H1 (cell line): ENCODE measurements at regions not wholly inside any gene's neighbourhood (a gene's known extent, or its start where the extent isn't known, plus 50 kb on each side); places are given as distances from the start of the nearest gene placed in this dataset.

ENCODE experiments used
- CTCF ChIA-PET: fragments of 300-600 bp; sonication (Branson Sonifier 250); formaldehyde crosslinking; loops from one replicate; lab custom pipeline; 2021; ENCODE audit not compliant: partially characterized antibody; lab: Charles Lee
- POLR2A ChIA-PET: fragments of 300-600 bp; sonication (Branson Sonifier 250); formaldehyde crosslinking; loops from one replicate; lab custom pipeline; 2021; ENCODE audit warnings: inconsistent platforms; ENCODE audit not compliant: partially characterized antibody; lab: Charles Lee
- DNase-seq, 2 experiments: peaks; one replicate each; pipeline versions ENCODE4 v3.0.0 to v3.0.0-alpha.2; 2010 to 2022; ENCODE audit warnings: low spot score in 2 of 2, low read depth in 1 of 2, mixed read lengths in 1 of 2
- FAIRE-seq: peaks from 2 replicates; lab custom pipeline; 2011; peaks lifted over from hg19 to GRCh38; lab: Jason Lieb, UNC
- H2AFZ ChIP-seq: 2 replicates; pipeline ENCODE4 v1.8.1; 2012; ENCODE audit warnings: low read length, inconsistent platforms
- H2AK5ac ChIP-seq: 2 replicates; pipeline ENCODE4 v1.6.1; 2013; ENCODE audit warnings: low read depth, low read length
- H2BK120ac ChIP-seq: replicated peaks from 2 replicates; pipeline ENCODE3; 2013; ENCODE audit warnings: low read depth, low read length, inconsistent platforms
- H2BK12ac ChIP-seq: 2 replicates; pipeline ENCODE4 v1.6.1; 2013; ENCODE audit warnings: low read depth, low read length
- H2BK15ac ChIP-seq: 2 replicates; pipeline ENCODE4 v1.6.1; 2013; ENCODE audit warnings: low read length
- H2BK20ac ChIP-seq: 2 replicates; pipeline ENCODE4 v1.6.1; 2013; ENCODE audit warnings: low read length
- H2BK5ac ChIP-seq: 2 replicates; pipeline ENCODE4 v1.6.1; 2013; ENCODE audit warnings: low read depth, low read length
- H3K14ac ChIP-seq: 2 replicates; pipeline ENCODE4 v1.6.1; 2013; ENCODE audit warnings: inconsistent platforms; ENCODE audit not compliant: insufficient read length
- H3K18ac ChIP-seq: 2 replicates; pipeline ENCODE4 v1.6.1; 2013; ENCODE audit warnings: low read length; ENCODE audit errors: extremely low read depth
- H3K23ac ChIP-seq: 2 replicates; pipeline ENCODE4 v1.6.1; 2013; ENCODE audit warnings: inconsistent platforms; ENCODE audit not compliant: insufficient read length
- H3K23me2 ChIP-seq: 2 replicates; pipeline ENCODE4 v1.6.1; 2013; ENCODE audit warnings: low read depth, low read length
- H3K27ac ChIP-seq: 2 replicates; pipeline ENCODE4 v1.6.1; 2011; ENCODE audit warnings: low read depth, low read length, inconsistent platforms
- H3K27me3 ChIP-seq, 4 experiments: replicated peaks in 1 of 4; 1 replicate in 1 of 4; 2 replicates in 3 of 4; pipeline versions ENCODE4 v1.6.1 to v1.8.1; 2011 to 2013; ENCODE audit warnings: low read length in 3 of 4, mild to moderate bottlenecking in 3 of 4, inconsistent platforms in 2 of 4, mixed read lengths in 2 of 4, moderate library complexity in 1 of 4; ENCODE audit not compliant: control insufficient read depth in 3 of 4, insufficient read depth in 3 of 4; ENCODE audit errors: extremely low read depth in 1 of 4
- H3K36me3 ChIP-seq, 4 experiments: 2 replicates each; pipeline versions ENCODE4 v1.6.1 to v1.8.1; 2011 to 2013; ENCODE audit warnings: mild to moderate bottlenecking in 4 of 4, low read length in 3 of 4, moderate library complexity in 2 of 4, control low read depth in 1 of 4, inconsistent platforms in 1 of 4; ENCODE audit not compliant: insufficient read depth in 4 of 4, control insufficient read depth in 2 of 4
- H3K4ac ChIP-seq: replicated peaks from 2 replicates; pipeline ENCODE3; 2013; ENCODE audit warnings: low read length, low read depth, mixed read lengths, inconsistent platforms; ENCODE audit not compliant: insufficient read length
- H3K4me1 ChIP-seq, 4 experiments: replicated peaks in 1 of 4; 1 replicate in 1 of 4; 2 replicates in 3 of 4; pipeline versions ENCODE4 v1.6.1 to v1.8.1; 2011 to 2013; ENCODE audit warnings: low read length in 3 of 4, inconsistent platforms in 2 of 4, mixed read lengths in 1 of 4; ENCODE audit not compliant: insufficient read depth in 4 of 4, control insufficient read depth in 3 of 4
- H3K4me2 ChIP-seq, 2 experiments: 2 replicates each; pipeline versions ENCODE4 v1.6.1 to v1.8.1; 2011 to 2013; ENCODE audit warnings: low read depth in 2 of 2, low read length in 2 of 2, control low read depth in 1 of 2, inconsistent platforms in 1 of 2, mild to moderate bottlenecking in 1 of 2; ENCODE audit not compliant: insufficient read depth in 1 of 2
- H3K4me3 ChIP-seq, 4 experiments: fragments of 200-600, 300-600 bp in 1 of 4; sonication (generic), shearing (Covaris generic), sonication (Bioruptor Twin) in 1 of 4; 2 replicates each; pipeline versions ENCODE4 v1.5.1 to v1.8.1; 2011 to 2016; ENCODE audit warnings: low read length in 4 of 4, low read depth in 3 of 4, control low read depth in 2 of 4, inconsistent platforms in 2 of 4, mild to moderate bottlenecking in 2 of 4, mixed read lengths in 1 of 4, moderate library complexity in 1 of 4; ENCODE audit not compliant: insufficient read depth in 2 of 4; ENCODE audit errors: extremely low read depth in 1 of 4
- H3K56ac ChIP-seq: replicated peaks from 2 replicates; pipeline ENCODE3; 2013; ENCODE audit warnings: low read depth, mild to moderate bottlenecking, mixed read lengths, low read length, inconsistent platforms; ENCODE audit not compliant: insufficient read length
- H3K79me1 ChIP-seq: 2 replicates; pipeline ENCODE4 v1.6.1; 2013; ENCODE audit warnings: low read depth, low read length, control low read depth
- H3K79me2 ChIP-seq, 2 experiments: 2 replicates each; pipeline versions ENCODE4 v1.6.1 to v1.8.1; 2012 to 2013; ENCODE audit warnings: low read length in 2 of 2, mild to moderate bottlenecking in 2 of 2, inconsistent platforms in 1 of 2; ENCODE audit not compliant: insufficient read depth in 2 of 2, control insufficient read depth in 1 of 2
- H3K9ac ChIP-seq, 4 experiments: replicated peaks in 1 of 4; 1 replicate in 1 of 4; 2 replicates in 3 of 4; pipeline versions ENCODE4 v1.6.1 to v1.8.1; 2011 to 2013; ENCODE audit warnings: low read depth in 3 of 4, low read length in 3 of 4, control low read depth in 2 of 4, mild to moderate bottlenecking in 2 of 4, moderate library complexity in 2 of 4, inconsistent platforms in 1 of 4; ENCODE audit errors: extremely low read depth in 1 of 4
- H3K9me3 ChIP-seq, 2 experiments: 2 replicates each; pipeline versions ENCODE4 v1.6.1 to v1.8.1; 2012 to 2013; ENCODE audit warnings: mild to moderate bottlenecking in 2 of 2, moderate library complexity in 2 of 2, control low read depth in 1 of 2, inconsistent platforms in 1 of 2, low read depth in 1 of 2, low read length in 1 of 2, mixed read lengths in 1 of 2; ENCODE audit not compliant: insufficient read depth in 2 of 2
- H4K20me1 ChIP-seq, 2 experiments: replicated peaks in 1 of 2; 2 replicates each; pipeline versions ENCODE3 to v1.8.1; 2011 to 2013; ENCODE audit warnings: inconsistent platforms in 2 of 2, low read length in 2 of 2, mild to moderate bottlenecking in 1 of 2; ENCODE audit not compliant: insufficient read depth in 2 of 2, control insufficient read depth in 1 of 2
- H4K5ac ChIP-seq: 2 replicates; pipeline ENCODE4 v1.6.1; 2013; ENCODE audit warnings: low read length, low read depth, mixed read lengths, inconsistent platforms; ENCODE audit not compliant: insufficient read length
- H4K8ac ChIP-seq: 2 replicates; pipeline ENCODE4 v1.8.0; 2013; ENCODE audit warnings: mild to moderate bottlenecking, moderate library complexity, low read length, inconsistent platforms; ENCODE audit not compliant: insufficient read depth; ENCODE audit errors: extremely low read depth
- H4K91ac ChIP-seq: replicated peaks from 2 replicates; pipeline ENCODE3; 2013; ENCODE audit warnings: low read length, mixed read lengths, inconsistent platforms; ENCODE audit not compliant: insufficient read length
- BRCA1 ChIP-seq: IDR thresholded peaks from 2 replicates; pipeline ENCODE4 v1.6.1; 2012; ENCODE audit warnings: low read depth, low read length, improper control_type of control experiment
- HDAC2 ChIP-seq, 2 experiments: fragments of 300-600 bp in 1 of 2; sonication (generic) in 1 of 2; IDR thresholded peaks; 2 replicates each; pipeline ENCODE4 v1.6.1; 2011 to 2012; ENCODE audit warnings: low read depth in 2 of 2, low read length in 2 of 2, mild to moderate bottlenecking in 2 of 2, moderate library complexity in 2 of 2, borderline replicate concordance in 1 of 2, inconsistent platforms in 1 of 2
- KDM1A ChIP-seq: fragments of 200-600, 300-600 bp; sonication (generic); IDR thresholded peaks from 2 replicates; pipeline ENCODE4 v1.7.1; 2016; ENCODE audit warnings: mild to moderate bottlenecking, low read length, borderline replicate concordance
- KDM4A ChIP-seq: IDR thresholded peaks from one replicate; pipeline ENCODE4 v1.7.1; 2012; ENCODE audit warnings: low read depth, mild to moderate bottlenecking, moderate library complexity, low read length, inconsistent platforms; ENCODE audit not compliant: severe bottlenecking
- KDM5A ChIP-seq: fragments of 200-600 bp; IDR thresholded peaks from 2 replicates; pipeline ENCODE4 v1.7.1; 2012; ENCODE audit warnings: mild to moderate bottlenecking, low read length, inconsistent platforms, mixed read lengths
- MAFK ChIP-seq: IDR thresholded peaks from 2 replicates; pipeline ENCODE4 v1.6.1; 2012; ENCODE audit warnings: low read depth, mild to moderate bottlenecking, improper control_type of control experiment, low read length
- RBBP5 ChIP-seq: IDR thresholded peaks from 2 replicates; pipeline ENCODE4 v1.7.1; 2012; ENCODE audit warnings: low read depth, mild to moderate bottlenecking, inconsistent platforms, low read length, moderate library complexity, borderline replicate concordance
- RXRA ChIP-seq: IDR thresholded peaks from 2 replicates; pipeline ENCODE4 v1.6.1; 2011; ENCODE audit warnings: low read depth, mild to moderate bottlenecking, low read length, moderate library complexity; ENCODE audit not compliant: insufficient read depth
- SIN3A ChIP-seq, 2 experiments: IDR thresholded peaks in 1 of 2; conservative IDR thresholded peaks in 1 of 2; 2 replicates each; pipeline ENCODE4 v1.6.1; 2011 to 2012; ENCODE audit warnings: low read length in 2 of 2, improper control_type of control experiment in 1 of 2, low read depth in 1 of 2, mild to moderate bottlenecking in 1 of 2
- TAF7 ChIP-seq: optimal IDR thresholded peaks from 2 replicates; pipeline ENCODE3; 2011; ENCODE audit warnings: low read depth, mild to moderate bottlenecking, inconsistent platforms, low read length, moderate library complexity, borderline replicate concordance
- TBP ChIP-seq: IDR thresholded peaks from 2 replicates; pipeline ENCODE4 v1.6.1; 2011; ENCODE audit warnings: low read depth, low read length, improper control_type of control experiment
- TEAD4 ChIP-seq: IDR thresholded peaks from 2 replicates; pipeline ENCODE4 v1.6.1; 2012; ENCODE audit warnings: low read depth, low read length, inconsistent platforms, mixed read lengths
- ZNF274 ChIP-seq: IDR thresholded peaks from 2 replicates; pipeline ENCODE4 v1.7.0; 2012; ENCODE audit warnings: low read length, borderline replicate concordance; ENCODE audit errors: extremely low read depth
- WGBS, 2 experiments: shearing (Covaris generic) in 1 of 2; methylation state at CpG; one replicate each; pipeline versions ENCODE4 v1.1.6 to v1.1.7; 2013 to 2015; ENCODE audit warnings: low lambda C conversion rate in 2 of 2, mixed read lengths in 2 of 2, inconsistent platforms in 1 of 2, low coverage in 1 of 2, missing lambda C conversion rate in 1 of 2; ENCODE audit not compliant: insufficient replicate concordance in 2 of 2, insufficient coverage in 1 of 2, insufficient read length in 1 of 2; ENCODE audit errors: extremely low coverage in 1 of 2, missing lambda C conversion rate in 1 of 2; 5-methylcytosine and 5-hydroxymethylcytosine counted together
- TF ChIP-seq, protein P1 (sequence below): IDR thresholded peaks from 2 replicates; pipeline ENCODE4 v1.6.1; 2012; ENCODE audit warnings: inconsistent platforms

DNA sequence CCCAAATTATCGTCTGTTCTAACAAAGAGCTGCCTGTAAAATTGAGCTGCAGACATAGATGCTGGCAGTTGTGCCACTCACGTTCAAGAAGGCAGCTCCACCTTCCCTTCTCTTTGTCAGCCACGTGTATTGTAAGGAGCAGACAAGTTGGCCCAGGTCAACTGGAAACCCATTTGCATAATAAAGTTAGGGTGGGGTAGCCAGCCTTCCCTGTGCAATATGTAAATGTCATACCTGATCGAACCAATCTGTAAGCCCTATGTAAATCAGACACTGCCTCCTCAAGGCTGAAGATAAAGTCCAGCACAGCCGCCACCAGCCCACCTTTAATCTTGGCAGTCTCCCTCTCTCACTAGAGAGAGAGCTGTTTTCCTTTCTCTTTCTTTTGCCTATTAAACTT is 117.2 kb downstream of the TMEM144 start:
- no peak overlapping the region for H4K5ac ChIP-seq
- TF ChIP-seq RXRA, result no peak
- no peak for TF ChIP-seq TBP
- no peak for TF ChIP-seq SIN3A (conservative IDR thresholded peaks at IDR 0.05 in 1 of 2, IDR thresholded peaks at IDR 0.05 in 1 of 2; ENCODE audit: low read depth in 1 of 2, low read length in 2 of 2)
- TF ChIP-seq, protein P1, sequence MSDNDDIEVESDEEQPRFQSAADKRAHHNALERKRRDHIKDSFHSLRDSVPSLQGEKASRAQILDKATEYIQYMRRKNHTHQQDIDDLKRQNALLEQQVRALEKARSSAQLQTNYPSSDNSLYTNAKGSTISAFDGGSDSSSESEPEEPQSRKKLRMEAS, result peak; percentile 70
- TF ChIP-seq MAFK, result no peak
- no peak for TF ChIP-seq TEAD4
- TF ChIP-seq ZNF274, result no peak
- no peak for TF ChIP-seq TAF7
- no peak for TF ChIP-seq BRCA1
- TF ChIP-seq RBBP5, result no peak
- TF ChIP-seq KDM4A, result no peak
- TF ChIP-seq KDM5A, result no peak
- TF ChIP-seq KDM1A, result no peak
- no peak for TF ChIP-seq HDAC2 (IDR thresholded peaks at IDR 0.05; ENCODE audit: borderline replicate concordance in 1 of 2, low read depth in 2 of 2, low read length in 2 of 2)

More for the DNA sequence above, 117.2 kb downstream of the TMEM144 start:
- H2BK12ac ChIP-seq, result no peak overlapping the region
- no peaks in the 10 kb centered on the region for H3K79me1 ChIP-seq
- H2BK15ac ChIP-seq, result no peak overlapping the region
- DNase-seq (peak in 1 of 2 experiments; percentile 46), FAIRE-seq (peak; percentile 60)
- H2BK120ac ChIP-seq, result no peak overlapping the region
- H3K79me2 ChIP-seq, result no peaks in the 10 kb centered on the region
- no peaks in the 10 kb centered on the region for H3K23me2 ChIP-seq
- H4K91ac ChIP-seq, result no peak overlapping the region
- POLR2A ChIA-PET, result no interaction called here
- H3K14ac ChIP-seq, result no peak overlapping the region
- H3K27me3 ChIP-seq, result no peaks in the 10 kb centered on the region
- H4K8ac ChIP-seq, result no peak overlapping the region
- no peak overlapping the region for H3K4ac ChIP-seq
- H2AFZ ChIP-seq, result peak overlapping the region; percentile 12; the same call in 1 of the 2 replicates
- no peak overlapping the region for H3K4me3 ChIP-seq
- no peaks in the 10 kb centered on the region for H4K20me1 ChIP-seq
- H3K9me3 ChIP-seq, result no peaks in the 10 kb centered on the region
- H2BK5ac ChIP-seq, result no peak overlapping the region
- H3K36me3 ChIP-seq, result no peaks in the 10 kb centered on the region
- no peak overlapping the region for H3K23ac ChIP-seq
- H2AK5ac ChIP-seq, result no peak overlapping the region
- no peak overlapping the region for H3K18ac ChIP-seq
- no peak overlapping the region for H3K27ac ChIP-seq
- CTCF ChIA-PET, result interaction anchor here (1.0 kb wide), 1 partner anchor 165 kb away, joined by 3 read pairs; no protein-coding TSS in a partner anchor
- H2BK20ac ChIP-seq, result no peak overlapping the region
- peaks cover 0 to 3% (median 0%) of the 10 kb centered on the region in 4 experiments; a peak in 1 of 7 replicates for H3K4me1 ChIP-seq
- 34% methylated on average over 5 of the region's 5 CpGs; no CpG with 5 or more reads in 1 of the 2 experiments for WGBS, 2 experiments
- peak overlapping the region; percentile 27 to 38; a peak in 1 of 4 replicates for H3K4me2 ChIP-seq
- H3K9ac ChIP-seq, result no peak overlapping the region
- no peak overlapping the region for H3K56ac ChIP-seq
